ENCODE measurements at regions not wholly inside any gene's neighbourhood (a gene's known extent, or its start where the extent isn't known, plus 50 kb on each side); places are given as distances from the start of the nearest gene placed in this dataset.

GRCh38 chr15:95994418-95994817 is 336.1 kb upstream of the NR2F2 start:
- Histone ChIP-seq H3K27ac (replicated peaks) (no peak overlapping the region), H3K27me3 (ENCODE audit: low read depth) (no peaks in the 10 kb centered on the region), H3K36me3 (no peaks in the 10 kb centered on the region), H3K9me3 (replicated peaks) (no peaks in the 10 kb centered on the region), H3K4me3 (no peak overlapping the region), H3K4me1 (no peaks in the 10 kb centered on the region)
- no peak for DNase-seq
- no peak for TF ChIP-seq CTCF (IDR thresholded peaks at IDR 0.05; ENCODE audit: borderline replicate concordance)
- intact Hi-C loops (cut with micrococcal nuclease), result no loop called here

GRCh38 chr15:95995375-95996168 is 334.9 kb upstream of the NR2F2 start:
- intact Hi-C loops (cut with micrococcal nuclease), result no loop called here
- no peak for TF ChIP-seq CTCF (IDR thresholded peaks at IDR 0.05; ENCODE audit: borderline replicate concordance)
- H3K27ac ChIP-seq (replicated peaks), result no peak overlapping the region

GRCh38 chr15:95996494-95996893 is 334.0 kb upstream of the NR2F2 start:
- DNase-seq, result no peak
- Histone ChIP-seq H3K4me1 (no peaks in the 10 kb centered on the region), H3K27me3 (ENCODE audit: low read depth) (no peaks in the 10 kb centered on the region), H3K9me3 (replicated peaks) (no peaks in the 10 kb centered on the region), H3K36me3 (no peaks in the 10 kb centered on the region), H3K27ac (replicated peaks) (no peak overlapping the region), H3K4me3 (no peak overlapping the region)
- intact Hi-C loops (cut with micrococcal nuclease), result no loop called here
- no peak for TF ChIP-seq CTCF (IDR thresholded peaks at IDR 0.05; ENCODE audit: borderline replicate concordance)

More at GRCh38 chr15:95995375-95996168, 334.9 kb upstream of the NR2F2 start:
- Histone ChIP-seq H3K4me1 (no peaks in the 10 kb centered on the region), H3K36me3 (no peaks in the 10 kb centered on the region), H3K4me3 (no peak overlapping the region), H3K27me3 (ENCODE audit: low read depth) (no peaks in the 10 kb centered on the region), H3K9me3 (replicated peaks) (no peaks in the 10 kb centered on the region)
- DNase-seq, result no peak

GRCh38 chr15:95998935-95999334 is 331.6 kb upstream of the NR2F2 start:
- no peaks in the 10 kb centered on the region for H3K36me3 ChIP-seq
- DNase-seq, result no peak
- H3K27ac ChIP-seq (replicated peaks), result no peak overlapping the region
- no peak for TF ChIP-seq CTCF (IDR thresholded peaks at IDR 0.05; ENCODE audit: borderline replicate concordance)
- H3K27me3 ChIP-seq (ENCODE audit: low read depth), result no peaks in the 10 kb centered on the region
- no peaks in the 10 kb centered on the region for H3K4me1 ChIP-seq
- intact Hi-C loops (cut with micrococcal nuclease), result no loop called here
- no peak overlapping the region for H3K4me3 ChIP-seq
- no peaks in the 10 kb centered on the region for H3K9me3 ChIP-seq (replicated peaks)

- H3K27ac ChIP-seq (replicated peaks), result no peak overlapping the region
- no peaks in the 10 kb centered on the region for H3K9me3 ChIP-seq (replicated peaks)
- H3K4me3 ChIP-seq, result no peak overlapping the region
- no peaks in the 10 kb centered on the region for H3K4me1 ChIP-seq
- H3K36me3 ChIP-seq, result no peaks in the 10 kb centered on the region
- no peak for TF ChIP-seq CTCF (IDR thresholded peaks at IDR 0.05; ENCODE audit: borderline replicate concordance)
- no peaks in the 10 kb centered on the region for H3K27me3 ChIP-seq (ENCODE audit: low read depth)
- DNase-seq, result no peak
- intact Hi-C loops (cut with micrococcal nuclease), result no loop called here
Observed at GRCh38 chr15:96002890-96003859, 327.3 kb upstream of the NR2F2 start.

Data from left ventricle myocardium inferior (tissue), 1 donor.